ENCODE measurements at regions not wholly inside any gene's neighbourhood (a gene's known extent, or its start where the extent isn't known, plus 50 kb on each side); places are given as distances from the start of the nearest gene placed in this dataset.

DNA sequence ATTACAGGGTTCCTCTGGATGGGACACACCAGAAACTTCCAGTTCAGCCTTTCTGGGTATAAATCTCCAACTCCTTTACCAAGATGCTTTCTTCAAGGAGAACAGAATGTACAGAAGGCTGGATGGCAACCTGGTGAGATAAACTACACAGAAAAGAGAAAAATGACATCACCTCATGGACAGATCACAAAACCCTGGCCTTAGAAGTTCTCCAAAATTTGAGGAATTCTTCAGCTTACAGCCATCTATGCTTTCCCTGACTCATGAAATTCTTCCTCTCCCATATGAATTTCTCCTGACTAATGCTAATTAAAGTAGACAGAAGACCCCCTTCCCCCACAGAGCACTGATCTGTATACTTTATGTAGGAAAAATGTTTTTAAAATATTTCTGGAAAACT, 345.4 kb downstream of the STIM2 start:
- Histone ChIP-seq H3K4me3 (replicated peaks; ENCODE audit: insufficient read depth, low read length) (no peak overlapping the region), H3K27ac (replicated peaks) (no peak overlapping the region), H3K27me3 (ENCODE audit: insufficient read depth, poor library complexity, severe bottlenecking) (no peaks in the 10 kb centered on the region)
- DNase-seq (ENCODE audit: low read depth in 1 of 2, low spot score in 1 of 2), result no peak
- TF ChIP-seq POLR2AphosphoS5 (IDR thresholded peaks at IDR 0.05; ENCODE audit: low read depth) (no peak), REST (IDR thresholded peaks at IDR 0.05; ENCODE audit: insufficient replicate concordance, low read depth) (no peak), SPI1 (IDR thresholded peaks at IDR 0.05; ENCODE audit: borderline replicate concordance, low read depth) (no peak), GABPA (IDR thresholded peaks at IDR 0.05; ENCODE audit: low read depth) (no peak)
- TF ChIP-seq, protein P1, sequence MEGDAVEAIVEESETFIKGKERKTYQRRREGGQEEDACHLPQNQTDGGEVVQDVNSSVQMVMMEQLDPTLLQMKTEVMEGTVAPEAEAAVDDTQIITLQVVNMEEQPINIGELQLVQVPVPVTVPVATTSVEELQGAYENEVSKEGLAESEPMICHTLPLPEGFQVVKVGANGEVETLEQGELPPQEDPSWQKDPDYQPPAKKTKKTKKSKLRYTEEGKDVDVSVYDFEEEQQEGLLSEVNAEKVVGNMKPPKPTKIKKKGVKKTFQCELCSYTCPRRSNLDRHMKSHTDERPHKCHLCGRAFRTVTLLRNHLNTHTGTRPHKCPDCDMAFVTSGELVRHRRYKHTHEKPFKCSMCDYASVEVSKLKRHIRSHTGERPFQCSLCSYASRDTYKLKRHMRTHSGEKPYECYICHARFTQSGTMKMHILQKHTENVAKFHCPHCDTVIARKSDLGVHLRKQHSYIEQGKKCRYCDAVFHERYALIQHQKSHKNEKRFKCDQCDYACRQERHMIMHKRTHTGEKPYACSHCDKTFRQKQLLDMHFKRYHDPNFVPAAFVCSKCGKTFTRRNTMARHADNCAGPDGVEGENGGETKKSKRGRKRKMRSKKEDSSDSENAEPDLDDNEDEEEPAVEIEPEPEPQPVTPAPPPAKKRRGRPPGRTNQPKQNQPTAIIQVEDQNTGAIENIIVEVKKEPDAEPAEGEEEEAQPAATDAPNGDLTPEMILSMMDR (IDR thresholded peaks at IDR 0.05; ENCODE audit: insufficient read depth, low read length), result no peak

- Histone ChIP-seq H3K27ac (replicated peaks) (no peak overlapping the region), H3K27me3 (ENCODE audit: insufficient read depth, poor library complexity, severe bottlenecking) (no peaks in the 10 kb centered on the region), H3K4me3 (replicated peaks; ENCODE audit: insufficient read depth, low read length) (no peak overlapping the region)
- TF ChIP-seq REST (IDR thresholded peaks at IDR 0.05; ENCODE audit: insufficient replicate concordance, low read depth) (no peak), GABPA (IDR thresholded peaks at IDR 0.05; ENCODE audit: low read depth) (no peak), POLR2AphosphoS5 (IDR thresholded peaks at IDR 0.05; ENCODE audit: low read depth) (no peak), SPI1 (IDR thresholded peaks at IDR 0.05; ENCODE audit: borderline replicate concordance, low read depth) (no peak)
- TF ChIP-seq, protein P1 (IDR thresholded peaks at IDR 0.05; ENCODE audit: insufficient read depth, low read length), result no peak
- no peak for DNase-seq (ENCODE audit: low read depth in 1 of 2, low spot score in 1 of 2)
Measured at GRCh38 chr4:27210956-27211355, 350.3 kb downstream of the STIM2 start.

GRCh38 chr4:27214010-27214409, 353.4 kb downstream of the STIM2 start:
- H3K4me3 ChIP-seq (replicated peaks; ENCODE audit: insufficient read depth, low read length), result no peak overlapping the region
- TF ChIP-seq GABPA (IDR thresholded peaks at IDR 0.05; ENCODE audit: low read depth) (no peak), POLR2AphosphoS5 (IDR thresholded peaks at IDR 0.05; ENCODE audit: low read depth) (no peak)
- TF ChIP-seq, protein P1 (IDR thresholded peaks at IDR 0.05; ENCODE audit: insufficient read depth, low read length), result no peak
- no peaks in the 10 kb centered on the region for H3K27me3 ChIP-seq (ENCODE audit: insufficient read depth, poor library complexity, severe bottlenecking)
- no peak overlapping the region for H3K27ac ChIP-seq (replicated peaks)
- DNase-seq (ENCODE audit: low read depth in 1 of 2, low spot score in 1 of 2), result no peak

DNA sequence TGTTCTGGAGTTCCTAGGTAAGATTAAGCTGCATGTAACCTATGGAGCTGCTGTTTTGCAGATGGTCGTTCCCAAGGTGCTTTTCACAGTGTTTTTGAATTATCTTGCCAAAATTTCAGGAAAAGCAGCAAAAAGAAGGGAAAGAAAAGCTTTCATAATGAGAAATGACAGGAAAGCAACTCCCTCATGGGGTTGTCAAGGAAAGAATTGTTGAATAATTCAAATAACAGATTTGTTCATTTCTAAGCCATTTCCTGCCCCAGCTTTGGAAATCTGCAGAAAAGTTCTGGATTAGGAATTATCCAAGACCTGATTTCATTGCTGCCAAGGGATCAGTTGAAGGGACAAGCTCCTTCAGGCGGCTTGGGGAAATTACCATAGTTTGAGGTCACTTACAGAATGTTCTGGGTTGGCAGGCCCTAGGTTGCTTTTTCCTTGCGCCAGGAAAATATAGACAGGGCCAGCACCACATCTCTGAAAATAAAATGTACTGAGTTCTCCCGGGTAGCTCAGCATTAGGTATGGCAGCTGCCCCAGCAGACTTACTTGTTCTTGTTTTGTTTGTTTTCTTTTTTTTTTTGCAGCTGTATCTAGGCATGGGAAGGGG, 354.7 kb downstream of the STIM2 start:
- H3K4me3 ChIP-seq (replicated peaks; ENCODE audit: insufficient read depth, low read length), result no peak overlapping the region
- no peak for DNase-seq (ENCODE audit: low read depth in 1 of 2, low spot score in 1 of 2)

More for the DNA sequence above, 354.7 kb downstream of the STIM2 start:
- Histone ChIP-seq H3K27ac (replicated peaks) (no peak overlapping the region), H3K27me3 (ENCODE audit: insufficient read depth, poor library complexity, severe bottlenecking) (no peaks in the 10 kb centered on the region)
- TF ChIP-seq GABPA (IDR thresholded peaks at IDR 0.05; ENCODE audit: low read depth) (no peak), REST (IDR thresholded peaks at IDR 0.05; ENCODE audit: insufficient replicate concordance, low read depth) (no peak), POLR2AphosphoS5 (IDR thresholded peaks at IDR 0.05; ENCODE audit: low read depth) (no peak), SPI1 (IDR thresholded peaks at IDR 0.05; ENCODE audit: borderline replicate concordance, low read depth) (no peak)
- TF ChIP-seq, protein P1 (IDR thresholded peaks at IDR 0.05; ENCODE audit: insufficient read depth, low read length), result no peak

Data from HL-60 (cell line).